ENCODE measurements at regions not wholly inside any gene's neighbourhood (a gene's known extent, or its start where the extent isn't known, plus 50 kb on each side); places are given as distances from the start of the nearest gene placed in this dataset.
"Not testable (repeated sequence)": the region's sequence is repeated elsewhere in the genome, so short reads cannot be mapped to it uniquely, and the experiment has no call there.

DNA sequence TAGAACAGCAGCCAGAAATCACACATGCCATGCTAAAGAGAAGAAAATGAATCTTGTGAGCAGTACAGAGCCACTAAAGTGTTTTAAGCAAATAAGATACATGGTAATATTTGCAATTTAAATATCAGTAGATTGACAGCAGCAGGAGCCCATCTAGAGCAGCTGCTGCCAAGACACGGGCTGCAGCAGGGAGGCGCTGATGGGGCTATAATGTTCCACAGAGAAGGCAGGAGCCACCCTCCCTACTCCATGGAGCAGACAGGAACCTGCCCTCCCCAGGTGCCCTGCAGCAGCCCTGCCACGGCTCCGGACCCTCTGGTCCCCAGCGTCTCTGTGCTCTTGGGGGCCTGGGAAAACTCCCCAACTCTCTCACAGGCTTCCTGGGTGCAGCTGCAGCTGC, 224.1 kb upstream of the ISL1 start:
- H3K27ac Mint-ChIP-seq: no peak overlapping the region
- peaks cover 24% of the 10 kb centered on the region for H3K9me3 Mint-ChIP-seq
- intact Hi-C loops (cut with micrococcal nuclease): no loop called here
- H3K27me3 Mint-ChIP-seq: no peaks in the 10 kb centered on the region
- no peak overlapping the region for H3K4me3 Mint-ChIP-seq
- H3K36me3 Mint-ChIP-seq (ENCODE audit: low read depth): no peaks in the 10 kb centered on the region
- ChIA-PET CTCF (no interaction called here), POLR2A (no interaction called here)
- ATAC-seq (no peak), DNase-seq (no peak)
- H3K4me1 Mint-ChIP-seq (ENCODE audit: low read depth): no peaks in the 10 kb centered on the region
- TF ChIP-seq CTCF (IDR thresholded peaks at IDR 0.05): no peak

DNA sequence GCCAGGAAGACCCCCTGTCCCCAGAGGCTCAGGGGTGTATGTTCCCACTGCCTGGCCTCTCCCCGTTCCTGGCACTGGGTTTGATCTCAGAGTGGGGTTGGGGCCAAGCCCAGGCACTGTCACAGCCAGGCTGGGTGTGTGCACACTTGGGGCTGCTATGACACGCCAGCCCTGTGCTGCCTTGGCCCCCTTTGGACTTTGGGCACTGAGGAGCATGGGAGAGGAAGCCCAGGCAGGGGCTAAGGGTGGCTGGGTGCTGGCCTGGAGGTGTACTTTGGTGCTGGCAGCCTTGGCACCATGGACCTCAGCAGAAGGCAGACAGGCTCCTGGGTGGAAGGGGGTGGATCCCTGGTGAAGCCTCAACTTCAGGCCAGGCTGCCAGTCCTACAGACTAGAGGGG, 223.6 kb upstream of the ISL1 start:
- H3K4me1 Mint-ChIP-seq (ENCODE audit: low read depth): no peaks in the 10 kb centered on the region
- no peak overlapping the region for H3K27ac Mint-ChIP-seq
- CTCF ChIA-PET: no interaction called here
- DNase-seq: no peak
- no peak for ATAC-seq
- H3K27me3 Mint-ChIP-seq: no peaks in the 10 kb centered on the region
- peaks cover 22% of the 10 kb centered on the region for H3K9me3 Mint-ChIP-seq
- POLR2A ChIA-PET: no interaction called here
- no peak for TF ChIP-seq CTCF (IDR thresholded peaks at IDR 0.05)
- H3K4me3 Mint-ChIP-seq: no peak overlapping the region
- no peaks in the 10 kb centered on the region for H3K36me3 Mint-ChIP-seq (ENCODE audit: low read depth)
- intact Hi-C loops (cut with micrococcal nuclease): no loop called here

DNA sequence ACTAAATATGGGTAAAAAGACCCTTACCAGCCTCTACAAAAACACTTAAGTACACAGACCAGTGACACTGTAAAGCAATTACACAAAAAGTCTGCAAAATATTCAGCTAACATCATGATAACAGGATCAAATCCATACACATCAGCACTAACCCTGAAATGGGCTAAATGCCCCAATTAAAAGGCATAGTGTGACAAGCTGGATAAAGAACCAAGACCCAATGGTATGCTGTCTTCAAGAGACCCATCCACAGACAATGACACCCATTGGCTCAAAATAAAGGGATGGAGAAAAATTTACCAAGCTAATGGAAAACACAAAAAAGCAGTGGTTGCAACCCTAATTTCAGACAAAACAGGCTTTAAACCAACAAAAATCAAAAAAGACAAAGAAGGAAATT, 221.0 kb upstream of the ISL1 start:
- Mint-ChIP-seq H3K4me3 (no peak overlapping the region), H3K9me3 (peaks cover 20% of the 10 kb centered on the region), H3K27ac (no peak overlapping the region), H3K27me3 (no peaks in the 10 kb centered on the region), H3K36me3 (ENCODE audit: low read depth) (no peaks in the 10 kb centered on the region), H3K4me1 (ENCODE audit: low read depth) (no peaks in the 10 kb centered on the region)
- no peak for TF ChIP-seq CTCF (IDR thresholded peaks at IDR 0.05)
- DNase-seq (no peak), ATAC-seq (no peak)
- POLR2A ChIA-PET: no interaction called here
- CTCF ChIA-PET: no interaction called here
- intact Hi-C loops (cut with micrococcal nuclease): no loop called here

DNA sequence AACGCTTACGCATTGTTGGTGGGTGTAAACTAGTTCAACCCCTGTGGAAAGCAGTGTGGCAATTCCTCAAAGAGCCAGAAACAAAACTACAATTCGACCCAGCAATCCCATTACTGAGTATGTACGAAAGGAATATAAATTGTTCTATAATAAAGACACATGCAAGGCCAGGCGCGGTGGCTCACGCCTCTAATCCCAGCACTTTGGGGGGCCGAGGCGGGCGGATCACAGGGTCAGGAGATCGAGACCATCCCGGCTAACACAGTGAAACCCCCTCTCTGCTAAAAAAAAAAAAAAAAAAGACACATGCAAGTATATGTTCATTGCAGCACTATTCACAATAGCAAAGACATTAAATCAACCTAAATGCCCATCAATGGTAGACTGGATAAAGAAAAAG, 217.6 kb upstream of the ISL1 start:
- CTCF ChIA-PET; H3K4me3 Mint-ChIP-seq; ATAC-seq; H3K4me1 Mint-ChIP-seq (ENCODE audit: low read depth); POLR2A ChIA-PET; DNase-seq; H3K27ac Mint-ChIP-seq; intact Hi-C loops (cut with micrococcal nuclease); H3K36me3 Mint-ChIP-seq (ENCODE audit: low read depth); H3K27me3 Mint-ChIP-seq: not testable (repeated sequence)
- peaks cover 16% of the 10 kb centered on the region for H3K9me3 Mint-ChIP-seq

GRCh38 chr5:51172903-51173626, 210.2 kb upstream of the ISL1 start:
- ATAC-seq (no peak), DNase-seq (no peak)
- TF ChIP-seq CTCF (IDR thresholded peaks at IDR 0.05): no peak
- CTCF ChIA-PET: no interaction called here
- intact Hi-C loops (cut with micrococcal nuclease): no loop called here
- Mint-ChIP-seq H3K4me1 (ENCODE audit: low read depth) (no peaks in the 10 kb centered on the region), H3K4me3 (no peak overlapping the region), H3K27me3 (no peaks in the 10 kb centered on the region), H3K9me3 (no peaks in the 10 kb centered on the region), H3K27ac (no peak overlapping the region), H3K36me3 (ENCODE audit: low read depth) (no peaks in the 10 kb centered on the region)
- POLR2A ChIA-PET: no interaction called here

All from activated CD8-positive, alpha-beta T cell treated with anti-CD3 and anti-CD28 coated beads for 36 hours (primary cell).